GM12892 (cell line): ENCODE measurements at regions not wholly inside any gene's neighbourhood (a gene's known extent, or its start where the extent isn't known, plus 50 kb on each side); places are given as distances from the start of the nearest gene placed in this dataset.

ENCODE experiments used
- POLR2A ChIP-seq: IDR thresholded peaks from 2 replicates; pipeline ENCODE4 v1.6.1; 2011; ENCODE audit warnings: low read depth, low read length, control low read depth
- POLR2AphosphoS5 ChIP-seq: IDR thresholded peaks from 2 replicates; pipeline ENCODE4 v1.6.1; 2011; ENCODE audit warnings: low read depth, low read length, control low read depth

GRCh38 chr15:69873807-69874206, 223.9 kb downstream of the TLE3 start:
- TF ChIP-seq POLR2A (no peak), POLR2AphosphoS5 (no peak)
